OCI-LY3 (cell line): ENCODE measurements at regions not wholly inside any gene's neighbourhood (a gene's known extent, or its start where the extent isn't known, plus 50 kb on each side); places are given as distances from the start of the nearest gene placed in this dataset.

Source experiments
- CTCF ChIP-seq: fragments of 200-600, 300-600 bp; sonication (generic); IDR thresholded peaks from 2 replicates; pipeline ENCODE4 v1.5.1; 2014; ENCODE audit warnings: antibody characterized with exemption, low read length, low read depth
- EZH2phosphoT487 ChIP-seq: fragments of 200-600 bp; shearing (Covaris generic); IDR thresholded peaks from 2 replicates; pipeline ENCODE4 v1.6.1; 2018; ENCODE audit warnings: antibody characterized with exemption, mixed run types, low read depth

GRCh38 chr5:89287964-89288363 lies 405.0 kb upstream of the MEF2C start:
- TF ChIP-seq CTCF, result no peak
- TF ChIP-seq EZH2phosphoT487, result no peak
